ENCODE measurements at regions not wholly inside any gene's neighbourhood (a gene's known extent, or its start where the extent isn't known, plus 50 kb on each side); places are given as distances from the start of the nearest gene placed in this dataset.

- DNase-seq (ENCODE audit: low read depth) = no peak
- TF ChIP-seq CTCF (conservative IDR thresholded peaks at IDR 0.05; ENCODE audit: low read length) = no peak
- no peak overlapping the region for H3K4me3 ChIP-seq (ENCODE audit: low read length)
These were observed 99.8 kb downstream of the SPRY1 start for GRCh38 chr4:123496421-123496820.

- TF ChIP-seq CTCF (conservative IDR thresholded peaks at IDR 0.05; ENCODE audit: low read length) = no peak
- DNase-seq (ENCODE audit: low read depth) = no peak
- no peak overlapping the region for H3K4me3 ChIP-seq (ENCODE audit: low read length)
These were observed 100.7 kb downstream of the SPRY1 start for GRCh38 chr4:123497340-123497739.

- TF ChIP-seq CTCF (conservative IDR thresholded peaks at IDR 0.05; ENCODE audit: low read length) = no peak
- no peak overlapping the region for H3K4me3 ChIP-seq (ENCODE audit: low read length)
- DNase-seq (ENCODE audit: low read depth) = no peak
These were observed 105.1 kb downstream of the SPRY1 start for GRCh38 chr4:123501733-123502132.

GRCh38 chr4:123503698-123504363 lies 107.2 kb downstream of the SPRY1 start:
- no peak for DNase-seq (ENCODE audit: low read depth)
- no peak for TF ChIP-seq CTCF (conservative IDR thresholded peaks at IDR 0.05; ENCODE audit: low read length)
- H3K4me3 ChIP-seq (ENCODE audit: low read length) = no peak overlapping the region

- no peak for TF ChIP-seq CTCF (conservative IDR thresholded peaks at IDR 0.05; ENCODE audit: low read length)
- peak; percentile 38 for DNase-seq (ENCODE audit: low read depth)
- peak overlapping the region; percentile 63 for H3K4me3 ChIP-seq (ENCODE audit: low read length)
These were observed 108.8 kb downstream of the SPRY1 start for GRCh38 chr4:123505095-123506010.

GRCh38 chr4:123506011-123506695 lies 109.6 kb downstream of the SPRY1 start:
- DNase-seq (ENCODE audit: low read depth) = no peak
- no peak for TF ChIP-seq CTCF (conservative IDR thresholded peaks at IDR 0.05; ENCODE audit: low read length)
- peak overlapping the region; percentile 63 for H3K4me3 ChIP-seq (ENCODE audit: low read length)
